Hematopoietic multipotent progenitor cell treated with erythropoietin and hydrocortisone succinate and interleukin-3 and kit ligand, for 17 days (in vitro differentiated cells): ENCODE measurements at regions not wholly inside any gene's neighbourhood (a gene's known extent, or its start where the extent isn't known, plus 50 kb on each side); places are given as distances from the start of the nearest gene placed in this dataset.

Source experiments
- DNase-seq: peaks from one replicate; pipeline ENCODE4 v3.0.0-alpha.2; 2015; ENCODE audit warnings: low spot score

GRCh38 chr4:123880631-123881030 lies 484.0 kb downstream of the SPRY1 start:
- no peak for DNase-seq

DNA sequence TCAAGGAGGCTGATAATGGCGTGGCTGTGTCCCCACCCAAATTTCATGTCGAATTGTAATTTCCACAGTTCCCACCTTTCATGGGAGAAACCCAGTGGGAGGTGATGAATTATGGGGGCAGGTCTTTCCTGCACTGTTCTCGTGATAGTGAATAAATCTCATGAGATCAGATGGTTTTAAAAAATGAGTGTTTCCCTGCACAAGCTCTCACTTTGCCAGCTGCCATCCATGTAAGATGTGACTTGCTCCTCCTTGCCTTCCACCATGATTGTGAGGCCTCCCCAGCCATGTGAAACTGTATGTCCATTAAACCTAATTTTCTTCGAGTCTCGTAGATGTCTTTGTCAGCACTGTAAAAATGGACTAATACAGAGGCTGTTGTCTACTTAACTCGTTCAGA lies 488.3 kb downstream of the SPRY1 start:
- DNase-seq: no peak

- DNase-seq: no peak
These were observed 492.9 kb downstream of the SPRY1 start for GRCh38 chr4:123889507-123889906.

GRCh38 chr4:123890889-123891288 lies 494.3 kb downstream of the SPRY1 start:
- no peak for DNase-seq

- DNase-seq: no peak
These were observed 495.3 kb downstream of the SPRY1 start for GRCh38 chr4:123891881-123892280.

GRCh38 chr4:123892368-123892976 lies 495.9 kb downstream of the SPRY1 start:
- DNase-seq: no peak

DNA sequence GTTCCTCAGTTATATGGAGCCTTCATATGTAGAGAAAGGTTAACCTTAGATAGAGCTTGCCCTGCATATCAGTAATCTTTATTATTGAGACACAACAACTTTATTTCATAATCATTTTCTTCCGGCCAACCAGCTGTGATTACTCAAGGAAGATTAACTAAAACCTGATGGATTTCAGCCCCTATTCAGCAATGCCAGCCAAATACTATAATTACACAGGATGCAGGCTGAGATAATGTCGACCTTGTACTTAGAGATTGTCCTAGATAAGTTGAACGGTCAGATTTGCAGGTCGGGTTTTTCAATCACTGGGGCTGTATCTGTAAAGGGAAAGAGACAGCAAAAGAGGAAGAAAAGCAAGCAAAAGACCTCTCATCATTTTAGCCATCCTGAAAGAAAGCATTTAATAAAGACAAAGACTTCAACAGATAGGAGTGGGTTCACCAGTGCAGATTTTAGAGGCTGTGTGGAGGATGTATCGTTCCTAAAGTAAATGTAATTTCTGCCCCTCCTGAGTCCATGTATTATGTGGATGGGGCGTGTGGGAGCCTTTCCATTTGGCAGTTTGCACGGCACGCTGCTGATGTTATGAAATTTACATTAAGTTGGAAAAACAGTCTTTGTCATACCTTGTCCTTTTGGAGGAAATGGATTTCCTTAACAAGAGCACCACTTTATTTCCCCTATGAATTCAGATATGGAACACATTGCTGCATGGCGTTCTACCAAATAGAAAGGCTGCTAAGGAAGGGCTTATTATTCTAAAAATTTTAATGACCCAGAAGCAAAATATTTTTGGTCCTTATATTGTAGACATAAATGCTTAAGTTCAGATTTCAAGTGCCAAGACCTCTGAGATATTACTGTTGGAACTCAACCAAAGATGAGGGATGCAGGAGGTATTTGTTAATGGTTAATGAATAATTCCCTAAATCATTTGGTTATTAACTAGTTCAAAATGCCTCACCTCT lies 496.7 kb downstream of the SPRY1 start:
- DNase-seq: no peak

DNA sequence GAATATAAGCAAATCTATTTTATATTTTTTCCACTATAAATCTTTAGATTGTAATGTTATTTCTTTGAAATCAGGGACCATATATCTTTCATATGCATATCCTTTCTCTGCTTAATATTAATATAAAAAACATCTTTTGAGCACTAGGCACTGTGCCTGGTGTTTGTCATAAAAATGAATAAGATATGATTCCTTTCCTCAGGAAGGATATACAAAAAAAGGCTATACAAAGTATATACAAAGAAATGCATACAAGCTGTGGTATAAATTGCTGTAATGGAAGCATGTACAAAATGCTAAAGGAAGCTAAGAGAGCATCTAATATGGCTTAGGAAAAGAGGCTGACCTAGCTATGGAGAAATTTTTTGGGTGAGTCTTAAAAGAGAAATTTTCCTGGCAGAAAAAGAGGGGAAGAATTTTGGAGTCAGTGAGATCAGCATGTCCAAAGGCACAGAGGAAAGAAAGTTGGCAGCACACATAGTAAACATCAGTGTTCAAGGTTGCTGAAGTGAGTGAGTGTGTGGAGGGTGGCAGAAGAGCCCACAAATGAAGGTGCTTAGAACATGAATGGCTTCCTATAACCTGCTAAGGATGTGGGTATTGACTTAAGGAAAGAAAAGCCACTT lies 500.0 kb downstream of the SPRY1 start:
- DNase-seq: no peak

DNA sequence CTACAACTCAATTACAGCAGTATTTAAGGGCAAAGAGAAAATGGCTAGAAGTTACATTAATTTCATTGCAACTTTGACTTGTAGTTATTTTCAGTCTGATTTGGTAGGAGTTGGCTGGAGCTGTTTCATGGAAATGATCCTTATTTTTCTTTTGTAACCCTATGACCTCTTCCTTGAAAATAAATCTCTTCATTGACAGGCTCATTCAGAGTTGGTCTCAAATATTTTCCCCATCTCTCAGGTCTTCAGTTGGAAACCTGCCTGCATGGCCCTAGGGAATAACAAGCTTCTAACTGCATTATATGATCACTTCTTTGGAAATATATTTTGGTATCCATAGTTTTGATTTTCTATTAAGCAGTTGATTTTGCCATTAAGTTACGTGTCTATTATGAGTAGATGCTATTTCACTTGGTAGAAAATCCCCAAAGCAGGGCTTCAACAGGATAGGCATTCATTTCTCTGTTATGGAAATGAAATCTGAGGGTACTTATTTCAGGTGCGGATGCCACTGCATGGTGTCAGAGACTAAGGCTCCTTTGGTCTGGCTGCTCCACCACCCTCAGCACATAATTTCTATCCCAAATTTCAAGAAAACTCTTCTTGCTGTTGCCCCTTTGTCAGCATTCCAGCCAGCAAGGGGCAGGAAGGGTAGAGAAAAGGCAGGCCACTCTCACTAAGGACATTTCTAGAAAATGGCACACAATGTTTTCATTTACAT lies 502.5 kb downstream of the SPRY1 start:
- DNase-seq: no peak

DNA sequence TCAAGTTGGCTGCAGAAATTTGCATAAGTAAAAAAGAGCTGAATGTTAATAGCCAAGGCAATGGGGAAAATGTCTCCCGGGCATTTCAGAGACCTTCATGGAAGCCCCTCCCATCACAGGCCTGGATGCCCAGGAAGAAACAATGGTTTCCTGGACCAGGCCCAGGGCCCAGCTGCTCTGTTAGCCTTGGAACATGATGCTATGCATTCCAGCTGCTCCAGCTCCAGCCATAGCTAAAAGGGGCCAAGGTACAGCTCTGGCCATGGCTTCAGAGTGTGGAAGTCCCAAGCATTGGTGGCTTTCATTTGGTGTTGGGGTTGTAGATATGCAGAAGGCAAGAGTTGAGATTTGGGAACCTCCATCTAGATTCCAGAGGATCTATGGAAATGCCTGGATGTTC lies 508.3 kb downstream of the SPRY1 start:
- DNase-seq: no peak

- DNase-seq: no peak
These were observed 517.0 kb downstream of the SPRY1 start for GRCh38 chr4:123913598-123913997.

GRCh38 chr4:123916821-123917220 lies 520.2 kb downstream of the SPRY1 start:
- no peak for DNase-seq

DNA sequence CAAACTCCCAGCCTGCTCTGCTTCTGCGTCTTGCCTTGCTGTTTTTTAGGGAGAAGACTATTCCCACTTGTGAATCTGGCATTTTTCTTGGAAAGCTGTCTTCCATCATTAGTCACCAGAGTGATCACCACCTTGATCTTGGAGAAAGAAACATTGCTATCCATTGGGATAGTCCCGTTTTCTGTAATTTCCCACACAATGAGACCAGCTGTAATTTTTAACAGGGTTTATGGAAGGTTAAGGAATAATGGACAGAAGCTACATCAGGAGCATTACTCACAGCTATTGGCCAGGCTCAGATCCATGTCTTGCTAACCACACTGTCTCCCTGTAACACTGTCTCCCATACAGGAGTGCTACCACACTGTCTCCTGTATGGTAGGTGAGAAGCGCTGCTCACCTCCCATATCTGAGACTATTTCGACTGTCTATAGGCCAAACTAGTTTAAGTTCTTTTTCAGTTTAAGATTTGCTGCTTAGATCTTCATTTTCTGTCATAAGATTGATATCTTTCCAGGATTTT lies 523.0 kb downstream of the SPRY1 start:
- DNase-seq: no peak

GRCh38 chr4:123921339-123921738 lies 524.7 kb downstream of the SPRY1 start:
- DNase-seq: no peak

GRCh38 chr4:123922847-123923246 lies 526.3 kb downstream of the SPRY1 start:
- DNase-seq: no peak

DNA sequence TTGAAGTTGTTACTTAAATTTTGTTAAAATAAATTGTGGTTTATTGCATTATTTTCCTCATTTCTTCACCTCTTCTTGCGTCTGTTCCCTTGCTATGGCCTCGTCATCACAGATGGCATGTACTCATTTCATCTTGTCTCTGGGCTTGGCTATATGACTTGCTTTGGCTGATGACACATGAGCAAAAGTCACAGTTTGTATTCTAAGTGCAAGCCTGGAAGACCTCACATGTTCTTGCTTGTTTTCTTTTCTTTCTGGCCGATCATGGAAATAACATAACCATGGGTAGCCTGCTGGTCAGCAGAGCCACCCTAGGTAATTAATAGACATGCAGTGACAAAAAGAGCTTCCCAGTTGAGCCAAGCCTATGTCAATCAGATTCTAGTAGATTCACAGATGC lies 527.9 kb downstream of the SPRY1 start:
- DNase-seq: no peak

DNA sequence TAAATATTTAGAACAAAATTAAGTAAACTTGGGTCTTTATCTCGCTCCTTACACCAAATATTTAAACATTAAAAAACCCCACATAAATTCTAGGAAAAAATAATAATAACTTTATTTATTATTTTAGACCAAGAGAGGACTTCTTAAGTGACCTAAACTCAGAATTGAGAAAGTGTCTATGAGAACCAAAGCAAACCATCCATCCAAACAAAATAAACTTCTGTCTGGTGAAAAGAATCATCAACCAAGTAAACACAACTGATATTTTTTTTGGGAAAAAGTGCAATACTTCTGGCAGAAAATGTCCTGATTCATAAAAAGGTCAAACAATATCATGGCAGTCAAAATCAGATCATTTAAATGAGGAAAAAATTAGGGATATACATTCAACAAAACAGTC lies 533.0 kb downstream of the SPRY1 start:
- no peak for DNase-seq

DNA sequence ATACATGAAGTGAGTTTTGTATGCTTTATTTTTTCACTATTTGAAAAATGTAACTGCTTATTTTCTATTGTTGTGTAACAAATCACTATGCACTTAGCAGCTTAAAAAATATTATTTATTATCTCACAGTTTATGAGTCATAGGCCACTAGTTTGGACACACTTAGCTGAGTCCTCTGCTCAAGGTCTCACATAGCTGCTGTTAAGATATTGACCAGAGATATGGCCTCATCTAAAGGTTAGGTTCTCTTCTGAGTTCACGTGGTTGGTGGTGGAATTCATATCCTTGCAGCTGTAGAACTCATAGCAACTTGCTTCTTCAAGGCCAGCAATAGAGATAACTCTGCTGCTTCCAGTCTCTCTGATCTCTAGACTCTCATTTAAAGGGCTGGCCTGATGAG lies 534.4 kb downstream of the SPRY1 start:
- no peak for DNase-seq

DNA sequence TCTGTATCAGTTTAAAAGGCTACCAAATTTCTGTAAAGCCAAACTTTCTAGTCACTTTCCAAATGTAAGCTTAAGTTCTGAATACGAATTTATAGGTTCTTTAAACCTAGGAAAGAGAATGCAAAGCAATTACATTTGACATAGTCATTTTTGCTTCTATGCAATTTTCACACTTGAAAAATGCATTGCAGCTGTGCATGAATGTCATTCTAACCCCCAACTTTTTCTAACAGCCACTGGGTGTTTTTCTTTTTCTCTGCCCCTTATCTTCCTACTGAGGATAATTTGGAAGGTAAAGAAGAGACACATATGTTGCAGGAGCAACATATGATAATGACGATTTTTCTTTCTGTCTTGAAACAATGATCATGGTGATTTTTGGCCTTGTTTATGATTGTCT lies 537.5 kb downstream of the SPRY1 start:
- no peak for DNase-seq

DNA sequence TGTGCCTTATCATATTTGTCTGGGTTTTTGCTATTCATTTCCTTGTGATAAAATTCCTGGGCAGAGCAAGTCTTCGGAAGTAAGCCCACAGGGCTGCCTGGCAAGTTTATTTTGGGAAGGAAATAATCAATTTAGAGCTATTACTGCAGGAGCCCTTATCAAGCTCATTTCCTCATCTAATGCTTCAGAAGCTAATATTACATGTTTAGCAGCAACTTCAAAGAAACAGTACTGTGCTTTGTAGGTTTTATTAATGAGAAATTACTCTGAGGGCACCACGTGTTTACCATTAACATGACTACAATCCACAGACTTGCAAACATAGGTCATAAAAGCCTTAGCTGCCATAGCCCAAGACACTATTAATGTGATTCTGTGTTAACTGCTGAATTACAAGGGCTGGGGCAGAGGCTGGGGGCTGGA lies 540.0 kb downstream of the SPRY1 start:
- DNase-seq: no peak

- DNase-seq: no peak
These were observed 541.0 kb downstream of the SPRY1 start for GRCh38 chr4:123937581-123937980.

- no peak for DNase-seq
These were observed 543.0 kb downstream of the SPRY1 start for GRCh38 chr4:123939621-123940020.
